Duodenal mucosa (tissue), 2 donors: ENCODE measurements at regions not wholly inside any gene's neighbourhood (a gene's known extent, or its start where the extent isn't known, plus 50 kb on each side); places are given as distances from the start of the nearest gene placed in this dataset.

ENCODE experiments used
- H3K27ac ChIP-seq: one replicate; pipeline ENCODE4 v1.7.0; 2013; ENCODE audit warnings: low read depth, low read length
- H3K27me3 ChIP-seq, 2 donors: one replicate each; pipeline ENCODE4 v1.7.0; 2013; ENCODE audit warnings: low read length in 2 of 2, control low read depth in 1 of 2; ENCODE audit not compliant: insufficient read depth in 2 of 2, control insufficient read depth in 1 of 2
- H3K36me3 ChIP-seq, 2 donors: one replicate each; pipeline ENCODE4 v1.7.0; 2013; ENCODE audit warnings: low read length in 2 of 2, control low read depth in 1 of 2; ENCODE audit not compliant: insufficient read depth in 2 of 2, control insufficient read depth in 1 of 2
- H3K4me1 ChIP-seq, 2 donors: one replicate each; pipeline ENCODE4 v1.7.0; 2013; ENCODE audit warnings: low read length in 2 of 2, control low read depth in 1 of 2; ENCODE audit not compliant: insufficient read depth in 2 of 2, control insufficient read depth in 1 of 2
- H3K4me3 ChIP-seq, 2 donors: one replicate each; pipeline ENCODE4 v1.7.0; 2013; ENCODE audit warnings: low read length in 2 of 2, low read depth in 1 of 2
- H3K9ac ChIP-seq, 2 donors: one replicate each; pipeline ENCODE4 v1.7.0; 2013; ENCODE audit warnings: low read length in 2 of 2, low read depth in 1 of 2
- H3K9me3 ChIP-seq, 2 donors: one replicate each; pipeline ENCODE4 v1.7.0; 2013; ENCODE audit warnings: low read length in 2 of 2, control low read depth in 1 of 2; ENCODE audit not compliant: control insufficient read depth in 1 of 2

GRCh38 chr15:38662805-38663204, 98.2 kb upstream of the RASGRP1 start:
- Histone ChIP-seq H3K4me1 (no peaks in the 10 kb centered on the region), H3K27me3 (no peaks in the 10 kb centered on the region), H3K27ac (no peak overlapping the region), H3K4me3 (no peak overlapping the region), H3K36me3 (no peaks in the 10 kb centered on the region), H3K9ac (no peak overlapping the region), H3K9me3 (no peaks in the 10 kb centered on the region)

DNA sequence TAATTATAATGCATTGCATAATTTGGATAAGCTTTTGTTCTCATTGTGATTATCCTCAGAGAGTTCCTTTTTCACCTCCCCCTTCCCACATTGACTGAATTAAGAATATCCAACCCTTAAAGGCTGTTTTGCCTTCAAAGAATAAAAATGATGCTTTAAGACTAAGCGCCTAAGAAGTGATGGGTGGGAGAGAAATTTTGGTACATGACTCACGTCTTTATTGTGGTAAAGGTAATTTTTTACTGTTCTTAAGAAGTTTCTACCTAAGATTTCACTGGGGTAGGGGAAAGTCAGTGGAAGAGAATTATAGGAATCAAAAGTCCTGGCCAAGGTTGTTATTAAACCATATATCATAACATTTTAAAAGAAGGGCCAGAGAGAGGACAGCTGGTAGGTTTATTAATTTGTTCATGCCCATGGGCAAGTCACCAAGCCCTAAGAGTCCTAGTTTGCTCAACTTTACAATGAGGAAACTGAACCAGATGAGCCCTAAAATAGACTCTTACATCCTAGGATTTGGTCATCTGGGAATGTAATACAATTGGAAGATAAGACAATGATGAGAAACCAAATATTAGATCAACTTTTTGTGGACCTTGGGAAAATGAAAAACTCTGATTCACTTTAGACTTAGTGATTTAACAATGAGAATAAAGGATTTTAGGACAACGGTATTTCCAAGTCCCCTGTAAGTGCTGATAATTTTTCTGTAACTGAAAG, 101.1 kb upstream of the RASGRP1 start:
- no peaks in the 10 kb centered on the region for H3K36me3 ChIP-seq
- no peaks in the 10 kb centered on the region for H3K4me1 ChIP-seq

DNA sequence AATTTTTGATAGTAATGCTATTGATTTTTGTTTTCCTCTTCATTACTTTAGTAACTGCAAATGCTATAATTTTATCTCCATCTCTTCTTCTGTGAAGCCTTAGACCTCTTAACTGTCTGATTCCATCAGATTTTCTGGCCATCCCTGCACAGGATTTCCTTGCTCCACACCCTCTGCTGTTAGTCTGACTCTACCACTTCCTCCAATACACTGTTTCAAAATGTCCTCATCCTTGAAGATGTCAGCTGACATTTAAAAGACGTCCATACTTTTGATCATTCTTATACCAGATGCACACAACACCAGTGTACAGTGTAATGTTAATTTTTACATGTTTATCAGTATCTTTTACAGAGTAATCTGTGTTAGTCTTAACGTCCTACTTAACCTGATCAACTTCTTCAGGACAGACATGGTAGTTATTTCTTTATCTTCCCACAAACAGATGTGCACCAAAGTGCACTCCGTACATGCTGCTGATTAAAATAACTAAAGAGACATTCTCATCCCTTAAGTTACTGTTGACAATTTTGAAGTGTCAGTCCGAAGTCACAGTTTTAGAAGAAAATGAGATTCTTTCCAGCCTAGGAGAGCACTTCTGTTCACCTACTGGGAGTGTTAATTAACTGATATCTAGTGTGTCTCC, 102.4 kb upstream of the RASGRP1 start:
- no peaks in the 10 kb centered on the region for H3K36me3 ChIP-seq
- no peaks in the 10 kb centered on the region for H3K27me3 ChIP-seq
- no peaks in the 10 kb centered on the region for H3K4me1 ChIP-seq
- no peaks in the 10 kb centered on the region for H3K9me3 ChIP-seq
- H3K27ac ChIP-seq: no peak overlapping the region
- H3K4me3 ChIP-seq: no peak overlapping the region
- no peak overlapping the region for H3K9ac ChIP-seq

More for the DNA sequence above, 101.1 kb upstream of the RASGRP1 start:
- Histone ChIP-seq H3K9me3 (no peaks in the 10 kb centered on the region), H3K27me3 (no peaks in the 10 kb centered on the region), H3K4me3 (no peak overlapping the region), H3K27ac (no peak overlapping the region), H3K9ac (no peak overlapping the region)

GRCh38 chr15:38667890-38668850, 103.6 kb upstream of the RASGRP1 start:
- H3K9me3 ChIP-seq: no peaks in the 10 kb centered on the region
- no peak overlapping the region for H3K27ac ChIP-seq
- H3K9ac ChIP-seq: no peak overlapping the region
- no peak overlapping the region for H3K4me3 ChIP-seq
- peaks cover 0 to 5% of the 10 kb centered on the region in 2 donors for H3K4me1 ChIP-seq
- no peaks in the 10 kb centered on the region for H3K36me3 ChIP-seq
- no peaks in the 10 kb centered on the region for H3K27me3 ChIP-seq

DNA sequence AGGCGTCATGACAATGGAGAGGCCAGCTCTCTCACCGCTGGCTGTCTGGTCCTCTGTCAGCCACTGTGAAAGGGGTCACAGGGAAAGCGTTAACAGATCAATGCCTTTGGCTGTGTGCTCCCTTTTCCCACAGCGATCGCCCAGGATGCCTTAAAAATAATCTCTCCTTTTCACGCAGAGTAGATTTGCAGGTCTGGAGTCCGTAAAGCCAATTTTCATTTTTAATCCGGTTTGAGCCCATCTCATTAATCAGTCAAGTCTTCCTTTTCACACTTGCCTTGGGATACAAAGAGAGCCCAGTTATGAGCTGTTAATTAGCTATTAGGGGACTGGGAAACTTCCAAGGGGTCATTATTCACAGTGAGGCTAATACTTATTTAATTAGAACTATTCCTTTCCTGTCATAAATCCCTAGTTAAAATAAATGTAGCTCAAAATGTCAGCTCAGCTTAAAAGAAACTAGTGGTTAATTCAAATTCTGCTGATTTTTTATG, 104.3 kb upstream of the RASGRP1 start:
- H3K27me3 ChIP-seq: no peaks in the 10 kb centered on the region
- H3K27ac ChIP-seq: no peak overlapping the region
- no peaks in the 10 kb centered on the region for H3K36me3 ChIP-seq
- H3K9me3 ChIP-seq: no peaks in the 10 kb centered on the region
- H3K4me3 ChIP-seq: no peak overlapping the region
- no peak overlapping the region for H3K9ac ChIP-seq
- H3K4me1 ChIP-seq: peaks cover 0 to 5% of the 10 kb centered on the region in 2 donors

DNA sequence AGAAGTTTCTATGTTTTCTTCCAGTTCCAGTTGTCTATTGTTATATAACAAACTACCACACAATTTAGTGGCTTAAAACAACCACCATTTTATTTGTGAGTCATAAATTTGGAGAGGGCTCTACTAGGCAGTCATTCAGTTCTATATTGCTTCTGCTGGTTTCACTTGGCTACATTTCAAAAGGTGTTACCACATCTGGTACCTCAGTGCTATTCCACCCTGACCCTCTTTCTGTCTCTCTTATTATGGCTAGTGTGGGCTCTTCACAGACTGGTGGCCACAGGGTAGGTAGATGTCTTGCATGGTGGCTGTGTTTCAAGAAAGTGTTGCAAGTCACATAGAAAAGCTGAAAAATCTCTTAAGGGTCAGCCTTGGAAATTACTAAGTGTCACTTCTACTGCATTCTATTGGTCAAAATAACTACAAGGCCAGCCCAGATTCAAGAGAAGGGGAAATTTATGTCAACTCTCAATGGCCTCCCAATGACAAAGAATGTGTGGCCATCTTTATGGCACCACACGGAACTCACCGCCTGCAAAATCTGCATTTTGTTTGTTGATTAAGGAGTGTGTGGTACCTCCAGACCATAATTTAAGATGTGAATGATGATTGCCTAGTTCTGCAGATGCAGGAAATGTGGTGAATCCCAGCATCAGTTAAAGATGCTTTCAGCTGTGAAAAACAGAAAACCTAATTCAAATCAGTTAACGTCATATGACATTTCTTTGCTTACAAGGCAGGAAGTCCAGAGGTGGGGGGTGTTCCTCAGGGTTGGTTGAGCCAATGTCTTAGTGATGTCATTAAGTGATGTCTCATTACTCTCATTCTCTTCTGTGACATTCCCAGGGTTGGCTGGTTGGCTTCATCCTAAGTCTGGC, 105.8 kb upstream of the RASGRP1 start:
- H3K27ac ChIP-seq: no peak overlapping the region
- no peaks in the 10 kb centered on the region for H3K9me3 ChIP-seq
- peaks cover 0 to 5% of the 10 kb centered on the region in 2 donors for H3K4me1 ChIP-seq
- no peak overlapping the region for H3K9ac ChIP-seq
- H3K4me3 ChIP-seq: no peak overlapping the region
- no peaks in the 10 kb centered on the region for H3K27me3 ChIP-seq
- H3K36me3 ChIP-seq: no peaks in the 10 kb centered on the region

DNA sequence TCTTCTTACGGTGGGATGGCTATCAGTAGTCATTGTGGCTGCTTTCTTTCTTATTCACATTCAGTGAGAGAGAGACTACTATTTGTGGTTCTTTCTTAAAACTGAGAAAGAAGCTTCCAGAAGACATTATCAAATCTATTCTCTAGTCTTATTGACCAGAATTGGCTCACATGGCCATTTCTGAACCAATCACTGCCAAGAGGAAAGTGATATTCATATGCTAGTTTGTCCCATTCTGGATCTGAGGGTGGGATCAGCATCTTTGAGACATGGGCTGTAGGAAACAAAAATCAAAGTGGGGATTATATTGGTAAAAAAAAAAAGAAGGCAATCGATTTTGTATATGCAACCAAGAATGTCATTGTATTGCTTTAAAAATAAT, 106.4 kb upstream of the RASGRP1 start:
- H3K9me3 ChIP-seq: no peaks in the 10 kb centered on the region
- no peak overlapping the region for H3K4me3 ChIP-seq
- H3K9ac ChIP-seq: no peak overlapping the region
- H3K27me3 ChIP-seq: no peaks in the 10 kb centered on the region
- peaks cover 0 to 5% of the 10 kb centered on the region in 2 donors for H3K4me1 ChIP-seq
- H3K36me3 ChIP-seq: no peaks in the 10 kb centered on the region
- H3K27ac ChIP-seq: no peak overlapping the region

DNA sequence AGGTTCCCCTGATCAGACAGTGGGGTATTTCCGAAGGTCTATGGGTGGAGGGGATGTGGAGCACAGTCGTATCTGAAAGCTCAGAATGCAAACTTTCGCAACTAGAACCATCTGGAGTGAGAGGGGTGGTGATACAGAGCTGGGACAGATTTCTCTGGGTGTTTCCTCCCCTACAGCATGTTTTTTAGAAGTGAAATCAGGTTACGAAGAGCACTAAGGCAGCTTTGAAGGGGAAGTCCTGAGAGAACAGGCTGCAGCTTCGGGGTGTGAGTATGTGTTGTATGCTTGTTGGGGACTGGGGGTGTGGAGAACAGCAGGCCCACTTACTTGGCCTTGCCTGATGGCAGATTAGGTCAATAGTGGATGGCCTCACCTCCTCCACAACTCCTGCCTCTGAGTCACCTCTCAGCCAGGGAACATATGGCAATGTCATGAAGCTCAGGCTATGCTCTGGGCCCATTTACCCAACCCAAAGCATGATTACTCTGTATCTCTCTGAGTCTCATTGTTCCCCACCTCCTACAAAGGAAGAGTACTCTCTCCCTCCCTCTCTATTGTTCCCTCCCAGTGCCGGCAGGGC, 107.2 kb upstream of the RASGRP1 start:
- Histone ChIP-seq H3K4me3 (no peak overlapping the region), H3K9ac (no peak overlapping the region), H3K4me1 (peaks cover 0 to 5% of the 10 kb centered on the region in 2 donors), H3K27ac (no peak overlapping the region), H3K36me3 (no peaks in the 10 kb centered on the region), H3K27me3 (no peaks in the 10 kb centered on the region), H3K9me3 (no peaks in the 10 kb centered on the region)

DNA sequence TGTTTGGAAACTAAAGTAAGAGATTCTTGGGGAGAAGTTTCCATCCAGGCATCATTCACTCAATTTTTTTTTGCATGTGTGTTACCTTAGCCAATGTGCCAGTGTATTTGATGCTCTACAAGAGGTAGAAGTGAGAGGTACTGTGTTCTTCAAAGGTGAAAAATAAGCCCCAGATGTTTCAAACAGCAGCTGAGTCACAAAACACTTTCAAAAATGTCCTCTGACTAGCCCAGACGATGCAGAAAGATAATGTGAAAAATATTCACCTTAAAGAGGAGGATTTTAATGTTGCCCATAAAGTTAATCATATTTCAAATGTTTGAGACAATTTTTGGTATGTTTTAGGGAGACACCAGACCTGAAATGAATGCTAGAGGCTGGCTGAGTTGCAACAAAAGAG, 107.7 kb upstream of the RASGRP1 start:
- Histone ChIP-seq H3K4me3 (no peak overlapping the region), H3K27ac (no peak overlapping the region), H3K9me3 (no peaks in the 10 kb centered on the region), H3K4me1 (peaks cover 0 to 5% of the 10 kb centered on the region in 2 donors), H3K9ac (peak overlapping the region in 1 of 2 donors; percentile 2), H3K27me3 (no peaks in the 10 kb centered on the region), H3K36me3 (no peaks in the 10 kb centered on the region)
